ENCODE measurements at regions not wholly inside any gene's neighbourhood (a gene's known extent, or its start where the extent isn't known, plus 50 kb on each side); places are given as distances from the start of the nearest gene placed in this dataset.

GRCh38 chr10:6721480-6721879 is 141.4 kb upstream of the PRKCQ start:
- no peak for TF ChIP-seq CTCF (IDR thresholded peaks at IDR 0.05 in 2 of 3, conservative IDR thresholded peaks at IDR 0.05 in 1 of 3; ENCODE audit: insufficient read depth in 2 of 3, low read depth in 1 of 3, low read length in 3 of 3)
- no peak for TF ChIP-seq GABPA (tag; conservative IDR thresholded peaks at IDR 0.05; ENCODE audit: low read depth)
- TF ChIP-seq POLR2A (conservative IDR thresholded peaks at IDR 0.05), result no peak
- TF ChIP-seq JUND (IDR thresholded peaks at IDR 0.05; ENCODE audit: borderline replicate concordance, low read depth, low read length), result no peak
- no peak for TF ChIP-seq JUND (tag; IDR thresholded peaks at IDR 0.05; ENCODE audit: borderline replicate concordance, low read depth, low read length)
- no peak for TF ChIP-seq POLR2AphosphoS5 (IDR thresholded peaks at IDR 0.05; ENCODE audit: control insufficient read depth, insufficient read depth, low read depth, low read length)
- no peak for TF ChIP-seq ZNF511 (CRISPR knock-in tag; IDR thresholded peaks at IDR 0.05)
